A549 (cell line): ENCODE measurements at regions not wholly inside any gene's neighbourhood (a gene's known extent, or its start where the extent isn't known, plus 50 kb on each side); places are given as distances from the start of the nearest gene placed in this dataset.

ENCODE experiments used
- ATAC-seq, 2 experiments: fragments of 200-7000 bp in 1 of 2; fragments of >200 bp in 1 of 2; cut with Nextera tagmentation in 1 of 2; cut with Tn5 transposase in 1 of 2; 3 replicates each; pipeline versions ENCODE4 v1.8.0 to v1.9.1; 2018 to 2020; ENCODE audit warnings: mild to moderate bottlenecking in 1 of 2, moderate library complexity in 1 of 2
- CTCF ChIA-PET: fragments of 300-600 bp; sonication (Branson Sonifier 250); formaldehyde crosslinking; extraction: SDS; loops from one replicate; lab custom pipeline; 2021; ENCODE audit warnings: antibody characterized with exemption, inconsistent platforms; lab: Yijun Ruan, JAX
- POLR2A ChIA-PET: fragments of 350-600 bp; formaldehyde crosslinking; extraction: SDS; loops from one replicate; lab custom pipeline; 2021; ENCODE audit warnings: antibody characterized with exemption, inconsistent platforms; lab: Yijun Ruan, JAX
- DNase-seq, 2 experiments: peaks; one replicate each; pipeline versions ENCODE4 v3.0.0 to v3.0.0-alpha.2; 2011 to 2016; ENCODE audit warnings: low read depth in 1 of 2, low spot score in 1 of 2
- FAIRE-seq: peaks from 2 replicates; lab custom pipeline; 2011; peaks lifted over from hg19 to GRCh38; lab: Jason Lieb, UNC
- H3K27ac ChIP-seq, 2 experiments: fragments of >200 bp; sonication (Bioruptor Twin); formaldehyde crosslinking; 3 replicates each; pipeline ENCODE4 v1.5.1; 2016 to 2017
- H3K4me1 ChIP-seq: fragments of >200 bp; sonication (Bioruptor Twin); formaldehyde crosslinking; 3 replicates; pipeline ENCODE4 v1.6.1; 2016
- H3K4me2 ChIP-seq: fragments of >200 bp; sonication (Bioruptor Twin); formaldehyde crosslinking; 3 replicates; pipeline ENCODE4 v1.6.1; 2016
- H3K4me3 ChIP-seq: fragments of >200 bp; sonication (Bioruptor Twin); formaldehyde crosslinking; 3 replicates; pipeline ENCODE4 v1.5.1; 2016
- H3K9me3 ChIP-seq: fragments of >200 bp; sonication (Bioruptor Twin); formaldehyde crosslinking; 3 replicates; pipeline ENCODE4 v1.6.1; 2016
- ATOH8 ChIP-seq: fragments of 250-450 bp; sonication (Bioruptor Pico); IDR thresholded peaks from 2 replicates; pipeline ENCODE4 v1.5.0; 2020; ENCODE audit warnings: low read depth, mild to moderate bottlenecking, moderate library complexity
- SMC3 ChIP-seq: fragments of >200 bp; sonication (Bioruptor Twin); formaldehyde crosslinking; IDR thresholded peaks from 3 replicates; pipeline ENCODE4 v1.6.1; 2018; ENCODE audit warnings: inconsistent platforms
- WGBS: methylation state at CpG from one replicate; pipeline ENCODE4 v1.1.6; 2017; ENCODE audit errors: missing lambda C conversion rate; 5-methylcytosine and 5-hydroxymethylcytosine counted together

GRCh38 chr2:134788417-134788816 is 50.0 kb upstream of the ACMSD start:
- WGBS, result 42% methylated on average over 2 of the region's 2 CpGs
- Histone ChIP-seq H3K4me2 (no peak overlapping the region), H3K4me1 (no peaks in the 10 kb centered on the region), H3K9me3 (no peaks in the 10 kb centered on the region), H3K27ac (no peak overlapping the region), H3K4me3 (no peak overlapping the region)
- ChIA-PET CTCF (no interaction called here), POLR2A (no interaction called here)
- TF ChIP-seq ATOH8, result no peak
- TF ChIP-seq SMC3, result no peak
- FAIRE-seq (no peak), ATAC-seq (no peak), DNase-seq (no peak)
